ENCODE measurements at regions not wholly inside any gene's neighbourhood (a gene's known extent, or its start where the extent isn't known, plus 50 kb on each side); places are given as distances from the start of the nearest gene placed in this dataset.

DNA sequence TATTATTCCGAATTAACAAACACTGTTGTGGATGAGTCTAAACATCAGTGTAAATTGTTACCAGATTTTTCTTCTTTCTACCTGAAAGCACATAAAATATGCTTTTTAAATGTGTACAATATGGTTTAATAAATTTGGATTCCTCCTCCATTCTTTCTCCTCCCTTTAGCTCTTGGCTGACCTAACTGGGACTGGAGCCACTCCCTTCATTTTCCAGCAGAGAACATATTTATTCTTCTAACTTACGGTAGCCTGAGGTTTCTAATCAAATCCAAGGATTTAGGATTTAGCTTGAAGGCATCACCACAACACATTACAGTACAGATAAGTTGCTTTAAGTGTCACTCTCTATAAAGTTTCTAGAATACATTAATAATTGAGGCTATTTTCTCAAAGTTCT is 88.2 kb upstream of the SEMA3C start:
- TF ChIP-seq HOXD13 (CRISPR knock-in tag; IDR thresholded peaks at IDR 0.05; ENCODE audit: borderline replicate concordance), result no peak
- no peak for TF ChIP-seq ZBTB1 (tag by site-specific recombination; IDR thresholded peaks at IDR 0.05)
- TF ChIP-seq, protein P1, sequence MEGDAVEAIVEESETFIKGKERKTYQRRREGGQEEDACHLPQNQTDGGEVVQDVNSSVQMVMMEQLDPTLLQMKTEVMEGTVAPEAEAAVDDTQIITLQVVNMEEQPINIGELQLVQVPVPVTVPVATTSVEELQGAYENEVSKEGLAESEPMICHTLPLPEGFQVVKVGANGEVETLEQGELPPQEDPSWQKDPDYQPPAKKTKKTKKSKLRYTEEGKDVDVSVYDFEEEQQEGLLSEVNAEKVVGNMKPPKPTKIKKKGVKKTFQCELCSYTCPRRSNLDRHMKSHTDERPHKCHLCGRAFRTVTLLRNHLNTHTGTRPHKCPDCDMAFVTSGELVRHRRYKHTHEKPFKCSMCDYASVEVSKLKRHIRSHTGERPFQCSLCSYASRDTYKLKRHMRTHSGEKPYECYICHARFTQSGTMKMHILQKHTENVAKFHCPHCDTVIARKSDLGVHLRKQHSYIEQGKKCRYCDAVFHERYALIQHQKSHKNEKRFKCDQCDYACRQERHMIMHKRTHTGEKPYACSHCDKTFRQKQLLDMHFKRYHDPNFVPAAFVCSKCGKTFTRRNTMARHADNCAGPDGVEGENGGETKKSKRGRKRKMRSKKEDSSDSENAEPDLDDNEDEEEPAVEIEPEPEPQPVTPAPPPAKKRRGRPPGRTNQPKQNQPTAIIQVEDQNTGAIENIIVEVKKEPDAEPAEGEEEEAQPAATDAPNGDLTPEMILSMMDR (tag by site-specific recombination; IDR thresholded peaks at IDR 0.05), result no peak
- TF ChIP-seq GFI1B (tag by site-specific recombination; IDR thresholded peaks at IDR 0.05), result no peak
- TF ChIP-seq MEIS1 (CRISPR knock-in tag; IDR thresholded peaks at IDR 0.05; ENCODE audit: borderline replicate concordance), result no peak
- no peak for TF ChIP-seq ZNF138 (tag by site-specific recombination; IDR thresholded peaks at IDR 0.05; ENCODE audit: borderline replicate concordance)
- TF ChIP-seq YY1 (tag by site-specific recombination; IDR thresholded peaks at IDR 0.05), result no peak
- TF ChIP-seq, protein P2, sequence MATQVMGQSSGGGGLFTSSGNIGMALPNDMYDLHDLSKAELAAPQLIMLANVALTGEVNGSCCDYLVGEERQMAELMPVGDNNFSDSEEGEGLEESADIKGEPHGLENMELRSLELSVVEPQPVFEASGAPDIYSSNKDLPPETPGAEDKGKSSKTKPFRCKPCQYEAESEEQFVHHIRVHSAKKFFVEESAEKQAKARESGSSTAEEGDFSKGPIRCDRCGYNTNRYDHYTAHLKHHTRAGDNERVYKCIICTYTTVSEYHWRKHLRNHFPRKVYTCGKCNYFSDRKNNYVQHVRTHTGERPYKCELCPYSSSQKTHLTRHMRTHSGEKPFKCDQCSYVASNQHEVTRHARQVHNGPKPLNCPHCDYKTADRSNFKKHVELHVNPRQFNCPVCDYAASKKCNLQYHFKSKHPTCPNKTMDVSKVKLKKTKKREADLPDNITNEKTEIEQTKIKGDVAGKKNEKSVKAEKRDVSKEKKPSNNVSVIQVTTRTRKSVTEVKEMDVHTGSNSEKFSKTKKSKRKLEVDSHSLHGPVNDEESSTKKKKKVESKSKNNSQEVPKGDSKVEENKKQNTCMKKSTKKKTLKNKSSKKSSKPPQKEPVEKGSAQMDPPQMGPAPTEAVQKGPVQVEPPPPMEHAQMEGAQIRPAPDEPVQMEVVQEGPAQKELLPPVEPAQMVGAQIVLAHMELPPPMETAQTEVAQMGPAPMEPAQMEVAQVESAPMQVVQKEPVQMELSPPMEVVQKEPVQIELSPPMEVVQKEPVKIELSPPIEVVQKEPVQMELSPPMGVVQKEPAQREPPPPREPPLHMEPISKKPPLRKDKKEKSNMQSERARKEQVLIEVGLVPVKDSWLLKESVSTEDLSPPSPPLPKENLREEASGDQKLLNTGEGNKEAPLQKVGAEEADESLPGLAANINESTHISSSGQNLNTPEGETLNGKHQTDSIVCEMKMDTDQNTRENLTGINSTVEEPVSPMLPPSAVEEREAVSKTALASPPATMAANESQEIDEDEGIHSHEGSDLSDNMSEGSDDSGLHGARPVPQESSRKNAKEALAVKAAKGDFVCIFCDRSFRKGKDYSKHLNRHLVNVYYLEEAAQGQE (tag by site-specific recombination; IDR thresholded peaks at IDR 0.05), result no peak
- TF ChIP-seq, protein P3, sequence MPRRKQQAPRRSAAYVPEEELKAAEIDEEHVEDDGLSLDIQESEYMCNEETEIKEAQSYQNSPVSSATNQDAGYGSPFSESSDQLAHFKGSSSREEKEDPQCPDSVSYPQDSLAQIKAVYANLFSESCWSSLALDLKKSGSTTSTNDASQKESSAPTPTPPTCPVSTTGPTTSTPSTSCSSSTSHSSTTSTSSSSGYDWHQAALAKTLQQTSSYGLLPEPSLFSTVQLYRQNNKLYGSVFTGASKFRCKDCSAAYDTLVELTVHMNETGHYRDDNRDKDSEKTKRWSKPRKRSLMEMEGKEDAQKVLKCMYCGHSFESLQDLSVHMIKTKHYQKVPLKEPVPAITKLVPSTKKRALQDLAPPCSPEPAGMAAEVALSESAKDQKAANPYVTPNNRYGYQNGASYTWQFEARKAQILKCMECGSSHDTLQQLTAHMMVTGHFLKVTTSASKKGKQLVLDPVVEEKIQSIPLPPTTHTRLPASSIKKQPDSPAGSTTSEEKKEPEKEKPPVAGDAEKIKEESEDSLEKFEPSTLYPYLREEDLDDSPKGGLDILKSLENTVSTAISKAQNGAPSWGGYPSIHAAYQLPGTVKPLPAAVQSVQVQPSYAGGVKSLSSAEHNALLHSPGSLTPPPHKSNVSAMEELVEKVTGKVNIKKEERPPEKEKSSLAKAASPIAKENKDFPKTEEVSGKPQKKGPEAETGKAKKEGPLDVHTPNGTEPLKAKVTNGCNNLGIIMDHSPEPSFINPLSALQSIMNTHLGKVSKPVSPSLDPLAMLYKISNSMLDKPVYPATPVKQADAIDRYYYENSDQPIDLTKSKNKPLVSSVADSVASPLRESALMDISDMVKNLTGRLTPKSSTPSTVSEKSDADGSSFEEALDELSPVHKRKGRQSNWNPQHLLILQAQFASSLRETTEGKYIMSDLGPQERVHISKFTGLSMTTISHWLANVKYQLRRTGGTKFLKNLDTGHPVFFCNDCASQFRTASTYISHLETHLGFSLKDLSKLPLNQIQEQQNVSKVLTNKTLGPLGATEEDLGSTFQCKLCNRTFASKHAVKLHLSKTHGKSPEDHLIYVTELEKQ (tag by site-specific recombination; IDR thresholded peaks at IDR 0.05; ENCODE audit: borderline replicate concordance), result no peak
- TF ChIP-seq ZNF133 (tag by site-specific recombination; IDR thresholded peaks at IDR 0.05), result no peak
- no peak for TF ChIP-seq ZNF48 (tag by site-specific recombination; IDR thresholded peaks at IDR 0.05)
